ENCODE measurements at regions not wholly inside any gene's neighbourhood (a gene's known extent, or its start where the extent isn't known, plus 50 kb on each side); places are given as distances from the start of the nearest gene placed in this dataset.

DNA sequence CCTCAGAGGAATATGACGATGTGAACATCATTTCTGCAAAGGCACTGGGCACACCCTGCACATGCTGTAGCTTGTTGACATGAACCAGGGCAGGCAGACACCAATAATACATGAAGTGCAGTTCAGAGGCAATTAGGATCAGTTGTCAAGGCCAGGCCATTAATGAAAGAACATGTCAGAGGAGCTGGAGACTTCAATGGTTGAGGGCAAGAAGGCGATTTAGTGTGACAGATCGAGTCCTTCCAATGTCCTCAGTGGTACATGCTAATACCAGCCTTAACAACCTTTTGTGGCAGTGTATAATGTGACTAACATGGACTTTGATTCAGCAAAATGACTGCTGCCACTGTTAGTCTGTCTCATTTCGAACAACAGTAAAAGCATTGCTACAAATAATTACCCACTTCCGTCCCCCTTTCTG, 205.2 kb upstream of the NANOGP8 start:
- no peak for FAIRE-seq
- TF ChIP-seq, protein P1, sequence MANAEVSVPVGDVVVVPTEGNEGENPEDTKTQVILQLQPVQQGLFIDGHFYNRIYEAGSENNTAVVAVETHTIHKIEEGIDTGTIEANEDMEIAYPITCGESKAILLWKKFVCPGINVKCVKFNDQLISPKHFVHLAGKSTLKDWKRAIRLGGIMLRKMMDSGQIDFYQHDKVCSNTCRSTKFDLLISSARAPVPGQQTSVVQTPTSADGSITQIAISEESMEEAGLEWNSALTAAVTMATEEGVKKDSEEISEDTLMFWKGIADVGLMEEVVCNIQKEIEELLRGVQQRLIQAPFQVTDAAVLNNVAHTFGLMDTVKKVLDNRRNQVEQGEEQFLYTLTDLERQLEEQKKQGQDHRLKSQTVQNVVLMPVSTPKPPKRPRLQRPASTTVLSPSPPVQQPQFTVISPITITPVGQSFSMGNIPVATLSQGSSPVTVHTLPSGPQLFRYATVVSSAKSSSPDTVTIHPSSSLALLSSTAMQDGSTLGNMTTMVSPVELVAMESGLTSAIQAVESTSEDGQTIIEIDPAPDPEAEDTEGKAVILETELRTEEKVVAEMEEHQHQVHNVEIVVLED (CRISPR knock-in tag; IDR thresholded peaks at IDR 0.05), result no peak
- TF ChIP-seq PHTF2 (CRISPR knock-in tag; IDR thresholded peaks at IDR 0.05) (no peak), ZNF146 (CRISPR knock-in tag; IDR thresholded peaks at IDR 0.05; ENCODE audit: unreplicated experiment) (no peak), KHSRP (IDR thresholded peaks at IDR 0.05) (no peak), RBBP5 (IDR thresholded peaks at IDR 0.05; ENCODE audit: borderline replicate concordance, insufficient read depth, low read length, poor library complexity, severe bottlenecking) (no peak), MTA3 (IDR thresholded peaks at IDR 0.05; ENCODE audit: borderline replicate concordance) (no peak), NR4A1 (CRISPR knock-in tag; IDR thresholded peaks at IDR 0.05) (no peak), NR4A1 (tag; IDR thresholded peaks at IDR 0.05) (no peak), HLTF (IDR thresholded peaks at IDR 0.05) (no peak), CSDE1 (IDR thresholded peaks at IDR 0.05) (no peak), ZNF780A (CRISPR knock-in tag; IDR thresholded peaks at IDR 0.05) (no peak), SP2 (IDR thresholded peaks at IDR 0.05; ENCODE audit: extremely low read depth, low read depth, low read length, poor library complexity, severe bottlenecking) (no peak), ZFP30 (CRISPR knock-in tag; IDR thresholded peaks at IDR 0.05; ENCODE audit: borderline replicate concordance) (no peak), PURB (CRISPR knock-in tag; IDR thresholded peaks at IDR 0.05; ENCODE audit: low read depth) (no peak), SRSF1 (IDR thresholded peaks at IDR 0.05; ENCODE audit: low read depth, low read length) (no peak), ZNF263 (CRISPR knock-in tag; IDR thresholded peaks at IDR 0.05; ENCODE audit: borderline replicate concordance) (no peak), ZNF41 (CRISPR knock-in tag; conservative IDR thresholded peaks at IDR 0.05) (no peak)
- TF ChIP-seq, protein P2, sequence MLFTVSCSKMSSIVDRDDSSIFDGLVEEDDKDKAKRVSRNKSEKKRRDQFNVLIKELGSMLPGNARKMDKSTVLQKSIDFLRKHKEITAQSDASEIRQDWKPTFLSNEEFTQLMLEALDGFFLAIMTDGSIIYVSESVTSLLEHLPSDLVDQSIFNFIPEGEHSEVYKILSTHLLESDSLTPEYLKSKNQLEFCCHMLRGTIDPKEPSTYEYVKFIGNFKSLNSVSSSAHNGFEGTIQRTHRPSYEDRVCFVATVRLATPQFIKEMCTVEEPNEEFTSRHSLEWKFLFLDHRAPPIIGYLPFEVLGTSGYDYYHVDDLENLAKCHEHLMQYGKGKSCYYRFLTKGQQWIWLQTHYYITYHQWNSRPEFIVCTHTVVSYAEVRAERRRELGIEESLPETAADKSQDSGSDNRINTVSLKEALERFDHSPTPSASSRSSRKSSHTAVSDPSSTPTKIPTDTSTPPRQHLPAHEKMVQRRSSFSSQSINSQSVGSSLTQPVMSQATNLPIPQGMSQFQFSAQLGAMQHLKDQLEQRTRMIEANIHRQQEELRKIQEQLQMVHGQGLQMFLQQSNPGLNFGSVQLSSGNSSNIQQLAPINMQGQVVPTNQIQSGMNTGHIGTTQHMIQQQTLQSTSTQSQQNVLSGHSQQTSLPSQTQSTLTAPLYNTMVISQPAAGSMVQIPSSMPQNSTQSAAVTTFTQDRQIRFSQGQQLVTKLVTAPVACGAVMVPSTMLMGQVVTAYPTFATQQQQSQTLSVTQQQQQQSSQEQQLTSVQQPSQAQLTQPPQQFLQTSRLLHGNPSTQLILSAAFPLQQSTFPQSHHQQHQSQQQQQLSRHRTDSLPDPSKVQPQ (CRISPR knock-in tag; IDR thresholded peaks at IDR 0.05; ENCODE audit: borderline replicate concordance), result no peak

More for the DNA sequence above, 205.2 kb upstream of the NANOGP8 start:
- Histone ChIP-seq H3K27me3 (ENCODE audit: control insufficient read depth in 2 of 2, insufficient read depth in 2 of 2, low read length in 2 of 2) (no peaks in the 10 kb centered on the region), H3K36me3 (ENCODE audit: control insufficient read depth, insufficient read depth, low read length) (no peaks in the 10 kb centered on the region), H3K4me3 (no peak overlapping the region), H3K9me3 (replicated peaks; ENCODE audit: control insufficient read depth, insufficient read depth, low read depth, low read length) (no peaks in the 10 kb centered on the region), H3K79me2 (ENCODE audit: control insufficient read depth, insufficient read depth, low read length) (no peaks in the 10 kb centered on the region), H3K27ac (ENCODE audit: extremely low read depth, low read depth, low read length) (no peak overlapping the region), H3K4me2 (ENCODE audit: insufficient read depth, low read length) (no peak overlapping the region), H2AFZ (ENCODE audit: low read depth, low read length) (no peak overlapping the region), H3K9ac (ENCODE audit: insufficient read depth in 1 of 2, low read depth in 2 of 2, low read length in 2 of 2) (no peak overlapping the region), H3K4me1 (replicated peaks in 1 of 2; ENCODE audit: control insufficient read depth in 2 of 2, insufficient read depth in 2 of 2, low read length in 2 of 2) (peaks cover 0 to 3% of the 10 kb centered on the region in 2 experiments; a peak in 1 of 5 replicates), H4K20me1 (replicated peaks; ENCODE audit: control insufficient read depth, insufficient read depth, low read length) (no peaks in the 10 kb centered on the region), H3K9me1 (ENCODE audit: control insufficient read depth, insufficient read depth, low read length) (no peaks in the 10 kb centered on the region)
- no peak for DNase-seq (ENCODE audit: extremely low read depth in 1 of 4, low spot score in 3 of 4)
- no TSS peak for BruUV-seq (replicated peaks)
- POLR2A ChIA-PET, result no interaction called here
- in situ Hi-C loops (cut with MboI), result loop anchor here (25.0 kb wide), 2 partner anchors 203 to 1847 kb away; partner anchors contain the start of gene NANOGP8
- intact Hi-C loops (cut with micrococcal nuclease), result no loop called here
- WGBS (ENCODE audit: insufficient coverage, low coverage, missing lambda C conversion rate), result 11% methylated on average over 5 of the region's 5 CpGs
- ATAC-seq, result no peak
- CTCF ChIA-PET (ENCODE audit: low intra/inter-chr PET ratio), result interaction anchor here (2.8 kb wide), 1 partner anchor 154 kb away, joined by 19 read pairs; no protein-coding TSS in a partner anchor
